ENCODE measurements at regions not wholly inside any gene's neighbourhood (a gene's known extent, or its start where the extent isn't known, plus 50 kb on each side); places are given as distances from the start of the nearest gene placed in this dataset.

- Histone ChIP-seq H3K27me3 (ENCODE audit: control insufficient read depth in 3 of 3, insufficient read depth in 3 of 3, low read depth in 1 of 3, low read length in 3 of 3) (no peaks in the 10 kb centered on the region), H3K4me2 (ENCODE audit: insufficient read depth, low read length, poor library complexity, severe bottlenecking) (no peak overlapping the region), H3K27ac (replicated peaks; ENCODE audit: low read length) (no peak overlapping the region), H3K4me1 (ENCODE audit: control insufficient read depth in 2 of 2, insufficient read depth in 1 of 2, low read depth in 1 of 2, low read length in 2 of 2) (no peaks in the 10 kb centered on the region), H2BK120ac (ENCODE audit: low read depth, low read length) (no peak overlapping the region), H3K36me3 (replicated peaks in 1 of 2; ENCODE audit: control insufficient read depth in 2 of 2, insufficient read depth in 2 of 2, low read length in 2 of 2) (no peaks in the 10 kb centered on the region), H3K9ac (ENCODE audit: low read depth, low read length, poor library complexity) (no peak overlapping the region), H4K91ac (ENCODE audit: low read depth, low read length, poor library complexity) (no peak overlapping the region), H3K18ac (ENCODE audit: low read length) (no peak overlapping the region), H2BK12ac (ENCODE audit: low read length) (no peak overlapping the region), H2AK5ac (ENCODE audit: low read depth, low read length) (no peak overlapping the region), H3K14ac (ENCODE audit: low read length) (no peak overlapping the region), H3K79me1 (ENCODE audit: low read depth, low read length) (no peaks in the 10 kb centered on the region), H2BK5ac (ENCODE audit: low read length) (no peak overlapping the region), H2AFZ (ENCODE audit: low read length) (no peak overlapping the region), H2BK15ac (ENCODE audit: low read length) (no peak overlapping the region), H4K8ac (ENCODE audit: low read depth, low read length) (no peak overlapping the region), H3K4me3 (ENCODE audit: low read length in 2 of 2) (no peak overlapping the region), H3K4ac (ENCODE audit: low read length) (no peak overlapping the region), H3K23ac (ENCODE audit: low read depth, low read length, poor library complexity) (no peak overlapping the region), H3K9me3 (replicated peaks in 1 of 2; ENCODE audit: control insufficient read depth in 2 of 2, insufficient read depth in 1 of 2, low read depth in 1 of 2, low read length in 2 of 2) (no peaks in the 10 kb centered on the region)
- no CpG with 5 or more reads among the region's 3 CpGs for WGBS, 2 donors (ENCODE audit: extremely low coverage in 2 of 2, insufficient read length in 2 of 2, insufficient replicate concordance in 1 of 2)
- DNase-seq (ENCODE audit: low spot score) = no peak
Observed at GRCh38 chr2:228559774-228560415, 378.4 kb upstream of the SPHKAP start.

- no peak overlapping the region for H2BK120ac ChIP-seq (ENCODE audit: low read depth, low read length)
- no peak overlapping the region for H3K27ac ChIP-seq (replicated peaks; ENCODE audit: low read length)
- no peak for DNase-seq (ENCODE audit: low spot score)
Observed at GRCh38 chr2:228556717-228557116, 375.2 kb upstream of the SPHKAP start.

GRCh38 chr2:228549441-228550007 lies 368.0 kb upstream of the SPHKAP start:
- Histone ChIP-seq H2BK5ac (ENCODE audit: low read length) (no peak overlapping the region), H3K4me3 (ENCODE audit: low read length in 2 of 2) (no peak overlapping the region), H2BK15ac (ENCODE audit: low read length) (no peak overlapping the region), H3K9me3 (replicated peaks in 1 of 2; ENCODE audit: control insufficient read depth in 2 of 2, insufficient read depth in 1 of 2, low read depth in 1 of 2, low read length in 2 of 2) (no peaks in the 10 kb centered on the region), H3K4me2 (ENCODE audit: insufficient read depth, low read length, poor library complexity, severe bottlenecking) (no peak overlapping the region), H2AFZ (ENCODE audit: low read length) (no peak overlapping the region), H3K4ac (ENCODE audit: low read length) (no peak overlapping the region), H3K79me1 (ENCODE audit: low read depth, low read length) (no peaks in the 10 kb centered on the region), H3K36me3 (replicated peaks in 1 of 2; ENCODE audit: control insufficient read depth in 2 of 2, insufficient read depth in 2 of 2, low read length in 2 of 2) (no peaks in the 10 kb centered on the region), H3K9ac (ENCODE audit: low read depth, low read length, poor library complexity) (no peak overlapping the region), H3K18ac (ENCODE audit: low read length) (no peak overlapping the region), H4K8ac (ENCODE audit: low read depth, low read length) (no peak overlapping the region), H3K14ac (ENCODE audit: low read length) (no peak overlapping the region), H2BK12ac (ENCODE audit: low read length) (no peak overlapping the region), H3K23ac (ENCODE audit: low read depth, low read length, poor library complexity) (no peak overlapping the region), H3K27ac (replicated peaks; ENCODE audit: low read length) (no peak overlapping the region), H3K4me1 (ENCODE audit: control insufficient read depth in 2 of 2, insufficient read depth in 1 of 2, low read depth in 1 of 2, low read length in 2 of 2) (no peaks in the 10 kb centered on the region), H2BK120ac (ENCODE audit: low read depth, low read length) (no peak overlapping the region), H4K91ac (ENCODE audit: low read depth, low read length, poor library complexity) (no peak overlapping the region), H2AK5ac (ENCODE audit: low read depth, low read length) (no peak overlapping the region), H3K27me3 (ENCODE audit: control insufficient read depth in 3 of 3, insufficient read depth in 3 of 3, low read depth in 1 of 3, low read length in 3 of 3) (no peaks in the 10 kb centered on the region)
- no peak for DNase-seq (ENCODE audit: low spot score)
- no CpG with 5 or more reads among the region's 7 CpGs for WGBS, 2 donors (ENCODE audit: extremely low coverage in 2 of 2, insufficient read length in 2 of 2, insufficient replicate concordance in 1 of 2)

More at GRCh38 chr2:228556717-228557116, 375.2 kb upstream of the SPHKAP start:
- no peaks in the 10 kb centered on the region for H3K9me3 ChIP-seq (replicated peaks in 1 of 2; ENCODE audit: control insufficient read depth in 2 of 2, insufficient read depth in 1 of 2, low read depth in 1 of 2, low read length in 2 of 2)
- no peak overlapping the region for H3K4ac ChIP-seq (ENCODE audit: low read length)
- H3K27me3 ChIP-seq (ENCODE audit: control insufficient read depth in 3 of 3, insufficient read depth in 3 of 3, low read depth in 1 of 3, low read length in 3 of 3) = no peaks in the 10 kb centered on the region
- no peak overlapping the region for H2AK5ac ChIP-seq (ENCODE audit: low read depth, low read length)
- H2BK12ac ChIP-seq (ENCODE audit: low read length) = no peak overlapping the region
- H4K8ac ChIP-seq (ENCODE audit: low read depth, low read length) = no peak overlapping the region
- H2BK15ac ChIP-seq (ENCODE audit: low read length) = no peak overlapping the region
- no peak overlapping the region for H2BK5ac ChIP-seq (ENCODE audit: low read length)
- H3K4me1 ChIP-seq (ENCODE audit: control insufficient read depth in 2 of 2, insufficient read depth in 1 of 2, low read depth in 1 of 2, low read length in 2 of 2) = no peaks in the 10 kb centered on the region
- H3K4me3 ChIP-seq (ENCODE audit: low read length in 2 of 2) = no peak overlapping the region
- no peak overlapping the region for H3K18ac ChIP-seq (ENCODE audit: low read length)
- H3K36me3 ChIP-seq (replicated peaks in 1 of 2; ENCODE audit: control insufficient read depth in 2 of 2, insufficient read depth in 2 of 2, low read length in 2 of 2) = no peaks in the 10 kb centered on the region
- WGBS, 2 donors (ENCODE audit: extremely low coverage in 2 of 2, insufficient read length in 2 of 2, insufficient replicate concordance in 1 of 2) = no CpG with 5 or more reads among the region's 1 CpG
- H2AFZ ChIP-seq (ENCODE audit: low read length) = no peak overlapping the region
- no peaks in the 10 kb centered on the region for H3K79me1 ChIP-seq (ENCODE audit: low read depth, low read length)
- no peak overlapping the region for H3K9ac ChIP-seq (ENCODE audit: low read depth, low read length, poor library complexity)
- no peak overlapping the region for H3K23ac ChIP-seq (ENCODE audit: low read depth, low read length, poor library complexity)
- no peak overlapping the region for H3K4me2 ChIP-seq (ENCODE audit: insufficient read depth, low read length, poor library complexity, severe bottlenecking)
- H3K14ac ChIP-seq (ENCODE audit: low read length) = no peak overlapping the region
- no peak overlapping the region for H4K91ac ChIP-seq (ENCODE audit: low read depth, low read length, poor library complexity)

- H4K8ac ChIP-seq (ENCODE audit: low read depth, low read length) = no peak overlapping the region
- H3K36me3 ChIP-seq (replicated peaks in 1 of 2; ENCODE audit: control insufficient read depth in 2 of 2, insufficient read depth in 2 of 2, low read length in 2 of 2) = no peaks in the 10 kb centered on the region
- H3K23ac ChIP-seq (ENCODE audit: low read depth, low read length, poor library complexity) = no peak overlapping the region
- DNase-seq (ENCODE audit: low spot score) = no peak
- H2BK12ac ChIP-seq (ENCODE audit: low read length) = no peak overlapping the region
- H2BK5ac ChIP-seq (ENCODE audit: low read length) = no peak overlapping the region
- no peak overlapping the region for H3K14ac ChIP-seq (ENCODE audit: low read length)
- H3K4me2 ChIP-seq (ENCODE audit: insufficient read depth, low read length, poor library complexity, severe bottlenecking) = no peak overlapping the region
- H3K4ac ChIP-seq (ENCODE audit: low read length) = no peak overlapping the region
- no peaks in the 10 kb centered on the region for H3K4me1 ChIP-seq (ENCODE audit: control insufficient read depth in 2 of 2, insufficient read depth in 1 of 2, low read depth in 1 of 2, low read length in 2 of 2)
- no peak overlapping the region for H3K9ac ChIP-seq (ENCODE audit: low read depth, low read length, poor library complexity)
- H3K4me3 ChIP-seq (ENCODE audit: low read length in 2 of 2) = no peak overlapping the region
- H2AK5ac ChIP-seq (ENCODE audit: low read depth, low read length) = no peak overlapping the region
- no CpG with 5 or more reads among the region's 1 CpG for WGBS, 2 donors (ENCODE audit: extremely low coverage in 2 of 2, insufficient read length in 2 of 2, insufficient replicate concordance in 1 of 2)
- H2BK15ac ChIP-seq (ENCODE audit: low read length) = no peak overlapping the region
- H2BK120ac ChIP-seq (ENCODE audit: low read depth, low read length) = no peak overlapping the region
- no peak overlapping the region for H3K27ac ChIP-seq (replicated peaks; ENCODE audit: low read length)
- no peaks in the 10 kb centered on the region for H3K27me3 ChIP-seq (ENCODE audit: control insufficient read depth in 3 of 3, insufficient read depth in 3 of 3, low read depth in 1 of 3, low read length in 3 of 3)
- H3K9me3 ChIP-seq (replicated peaks in 1 of 2; ENCODE audit: control insufficient read depth in 2 of 2, insufficient read depth in 1 of 2, low read depth in 1 of 2, low read length in 2 of 2) = no peaks in the 10 kb centered on the region
- no peaks in the 10 kb centered on the region for H3K79me1 ChIP-seq (ENCODE audit: low read depth, low read length)
- H3K18ac ChIP-seq (ENCODE audit: low read length) = no peak overlapping the region
- no peak overlapping the region for H4K91ac ChIP-seq (ENCODE audit: low read depth, low read length, poor library complexity)
- no peak overlapping the region for H2AFZ ChIP-seq (ENCODE audit: low read length)
Observed at GRCh38 chr2:228548230-228548629, 366.7 kb upstream of the SPHKAP start.

Data from neuronal stem cell (in vitro differentiated cells).